ENCODE measurements at regions not wholly inside any gene's neighbourhood (a gene's known extent, or its start where the extent isn't known, plus 50 kb on each side); places are given as distances from the start of the nearest gene placed in this dataset.

DNA sequence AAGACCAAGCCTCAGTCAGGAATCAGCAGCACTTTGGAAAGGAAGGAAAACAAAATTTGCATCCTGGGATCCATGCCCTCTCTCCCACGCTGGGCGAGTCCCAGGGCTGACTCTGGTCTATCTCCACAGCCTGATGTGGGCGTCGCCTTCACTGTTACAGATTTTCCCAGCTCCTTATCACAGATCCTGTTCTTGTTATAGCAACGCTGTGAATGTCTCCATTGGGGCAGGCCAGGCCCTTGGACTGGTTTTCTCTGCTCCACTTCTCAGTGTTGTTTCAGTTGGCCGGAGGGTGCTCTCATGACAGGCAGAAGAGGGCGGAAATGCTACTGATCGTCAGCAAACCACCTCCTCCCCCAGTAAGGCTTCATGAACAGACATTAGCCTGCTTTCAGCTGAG is 127.9 kb upstream of the CDH11 start:
- TF ChIP-seq, protein P1, sequence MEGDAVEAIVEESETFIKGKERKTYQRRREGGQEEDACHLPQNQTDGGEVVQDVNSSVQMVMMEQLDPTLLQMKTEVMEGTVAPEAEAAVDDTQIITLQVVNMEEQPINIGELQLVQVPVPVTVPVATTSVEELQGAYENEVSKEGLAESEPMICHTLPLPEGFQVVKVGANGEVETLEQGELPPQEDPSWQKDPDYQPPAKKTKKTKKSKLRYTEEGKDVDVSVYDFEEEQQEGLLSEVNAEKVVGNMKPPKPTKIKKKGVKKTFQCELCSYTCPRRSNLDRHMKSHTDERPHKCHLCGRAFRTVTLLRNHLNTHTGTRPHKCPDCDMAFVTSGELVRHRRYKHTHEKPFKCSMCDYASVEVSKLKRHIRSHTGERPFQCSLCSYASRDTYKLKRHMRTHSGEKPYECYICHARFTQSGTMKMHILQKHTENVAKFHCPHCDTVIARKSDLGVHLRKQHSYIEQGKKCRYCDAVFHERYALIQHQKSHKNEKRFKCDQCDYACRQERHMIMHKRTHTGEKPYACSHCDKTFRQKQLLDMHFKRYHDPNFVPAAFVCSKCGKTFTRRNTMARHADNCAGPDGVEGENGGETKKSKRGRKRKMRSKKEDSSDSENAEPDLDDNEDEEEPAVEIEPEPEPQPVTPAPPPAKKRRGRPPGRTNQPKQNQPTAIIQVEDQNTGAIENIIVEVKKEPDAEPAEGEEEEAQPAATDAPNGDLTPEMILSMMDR (conservative IDR thresholded peaks at IDR 0.05; ENCODE audit: low read depth, low read length): no peak
- TF ChIP-seq EZH2 (IDR thresholded peaks at IDR 0.05; ENCODE audit: low read length, unreplicated experiment) (no peak), EZH2phosphoT487 (IDR thresholded peaks at IDR 0.05; ENCODE audit: borderline replicate concordance, low read length) (no peak)
